Stomach (tissue), 8 donors: ENCODE measurements at regions not wholly inside any gene's neighbourhood (a gene's known extent, or its start where the extent isn't known, plus 50 kb on each side); places are given as distances from the start of the nearest gene placed in this dataset.

Experiments
- DNase-seq, 2 donors: peaks; one replicate each; pipeline versions ENCODE4 v3.0.0 to v3.0.0-alpha.2; 2013 to 2019
- H3K27ac ChIP-seq, 5 donors: fragments of 200-600 bp in 4 of 5; sonication (generic) in 4 of 5; one replicate each; pipeline ENCODE4 v1.5.1; 2013 to 2019; ENCODE audit warnings: mild to moderate bottlenecking in 1 of 5, moderate library complexity in 1 of 5
- H3K27me3 ChIP-seq, 3 donors: fragments of 200-600 bp; sonication (generic); one replicate each; pipeline ENCODE4 v1.5.1; 2017 to 2019; ENCODE audit warnings: mixed run types in 1 of 3
- H3K36me3 ChIP-seq, 4 donors: fragments of 200-600 bp; sonication (generic); 1 replicate in 3 of 4; 2 replicates in 1 of 4; pipeline ENCODE4 v1.5.1; 2016 to 2019
- H3K4me1 ChIP-seq, 4 donors: fragments of 200-600 bp; sonication (generic); one replicate each; pipeline ENCODE4 v1.5.1; 2016 to 2019
- H3K4me3 ChIP-seq, 4 donors: fragments of 200-600 bp; sonication (generic) in 3 of 4; one replicate each; pipeline ENCODE4 v1.5.1; 2016 to 2019; ENCODE audit warnings: mild to moderate bottlenecking in 1 of 4
- H3K9me3 ChIP-seq, 4 donors: fragments of 200-600 bp; sonication (generic); one replicate each; pipeline ENCODE4 v1.5.1; 2016 to 2019
- EP300 ChIP-seq: sonication (generic); formaldehyde crosslinking; IDR thresholded peaks from one replicate; pipeline ENCODE4 v1.6.1; 2017; ENCODE audit warnings: antibody characterized with exemption
- POLR2A ChIP-seq, 4 donors: fragments of 450-650 bp; IDR thresholded peaks; one replicate each; pipeline ENCODE4 v1.6.1; 2016; ENCODE audit warnings: antibody characterized with exemption in 4 of 4, control low read depth in 2 of 4, mild to moderate bottlenecking in 1 of 4, moderate library complexity in 1 of 4
- POLR2AphosphoS5 ChIP-seq, 3 donors: sonication (generic); formaldehyde crosslinking; IDR thresholded peaks; one replicate each; pipeline ENCODE4 v1.6.1; 2016; ENCODE audit warnings: antibody characterized with exemption in 3 of 3
- WGBS, 5 donors: extraction: QIAGEN DNeasy Blood & Tissue Kit in 3 of 5; methylation state at CpG; one replicate each; pipeline versions ENCODE4 v1.1.5 to v1.1.7; 2013 to 2018; 5-methylcytosine and 5-hydroxymethylcytosine counted together
- intact Hi-C: fragments of 100-400 bp; cut with DNase I; formaldehyde crosslinking; loops from one replicate; pipeline ENCODE4 v1.15.1; 2023; ENCODE audit warnings: low total_unique reads
- TF ChIP-seq, protein P1 (sequence below), 7 experiments: fragments of 450-650 bp in 4 of 7; fragments of 200-600 bp in 3 of 7; sonication (generic) in 3 of 7; IDR thresholded peaks; one replicate each; pipeline ENCODE4 v1.5.1; 2016 to 2019; ENCODE audit warnings: antibody characterized with exemption in 7 of 7, control low read depth in 2 of 7, mild to moderate bottlenecking in 1 of 7
- donor health status: healthy with polysubstance abuse.
- donor health status: Bipolar disorder and iron deficiency.
- donor health status: healthy.

GRCh38 chr10:131750973-131751826 lies 149.6 kb upstream of the PPP2R2D start:
- intact Hi-C loops, result no loop called here
- H3K4me1 ChIP-seq, result no peaks in the 10 kb centered on the region
- no peaks in the 10 kb centered on the region for H3K9me3 ChIP-seq
- 76 to 86% (median 79%) methylated on average over 14 to 17 of the region's 17 CpGs for WGBS, 5 donors
- TF ChIP-seq POLR2AphosphoS5 (IDR thresholded peaks at IDR 0.05) (no peak), EP300 (no peak), POLR2A (IDR thresholded peaks at IDR 0.05) (no peak)
- TF ChIP-seq, protein P1, sequence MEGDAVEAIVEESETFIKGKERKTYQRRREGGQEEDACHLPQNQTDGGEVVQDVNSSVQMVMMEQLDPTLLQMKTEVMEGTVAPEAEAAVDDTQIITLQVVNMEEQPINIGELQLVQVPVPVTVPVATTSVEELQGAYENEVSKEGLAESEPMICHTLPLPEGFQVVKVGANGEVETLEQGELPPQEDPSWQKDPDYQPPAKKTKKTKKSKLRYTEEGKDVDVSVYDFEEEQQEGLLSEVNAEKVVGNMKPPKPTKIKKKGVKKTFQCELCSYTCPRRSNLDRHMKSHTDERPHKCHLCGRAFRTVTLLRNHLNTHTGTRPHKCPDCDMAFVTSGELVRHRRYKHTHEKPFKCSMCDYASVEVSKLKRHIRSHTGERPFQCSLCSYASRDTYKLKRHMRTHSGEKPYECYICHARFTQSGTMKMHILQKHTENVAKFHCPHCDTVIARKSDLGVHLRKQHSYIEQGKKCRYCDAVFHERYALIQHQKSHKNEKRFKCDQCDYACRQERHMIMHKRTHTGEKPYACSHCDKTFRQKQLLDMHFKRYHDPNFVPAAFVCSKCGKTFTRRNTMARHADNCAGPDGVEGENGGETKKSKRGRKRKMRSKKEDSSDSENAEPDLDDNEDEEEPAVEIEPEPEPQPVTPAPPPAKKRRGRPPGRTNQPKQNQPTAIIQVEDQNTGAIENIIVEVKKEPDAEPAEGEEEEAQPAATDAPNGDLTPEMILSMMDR (IDR thresholded peaks at IDR 0.05), result no peak
- no peaks in the 10 kb centered on the region for H3K36me3 ChIP-seq
- H3K4me3 ChIP-seq, result no peak overlapping the region
- H3K27ac ChIP-seq, result no peak overlapping the region
- H3K27me3 ChIP-seq, result peaks cover 0 to 57% (median 9%) of the 10 kb centered on the region in 3 donors
- DNase-seq, result no peak

DNA sequence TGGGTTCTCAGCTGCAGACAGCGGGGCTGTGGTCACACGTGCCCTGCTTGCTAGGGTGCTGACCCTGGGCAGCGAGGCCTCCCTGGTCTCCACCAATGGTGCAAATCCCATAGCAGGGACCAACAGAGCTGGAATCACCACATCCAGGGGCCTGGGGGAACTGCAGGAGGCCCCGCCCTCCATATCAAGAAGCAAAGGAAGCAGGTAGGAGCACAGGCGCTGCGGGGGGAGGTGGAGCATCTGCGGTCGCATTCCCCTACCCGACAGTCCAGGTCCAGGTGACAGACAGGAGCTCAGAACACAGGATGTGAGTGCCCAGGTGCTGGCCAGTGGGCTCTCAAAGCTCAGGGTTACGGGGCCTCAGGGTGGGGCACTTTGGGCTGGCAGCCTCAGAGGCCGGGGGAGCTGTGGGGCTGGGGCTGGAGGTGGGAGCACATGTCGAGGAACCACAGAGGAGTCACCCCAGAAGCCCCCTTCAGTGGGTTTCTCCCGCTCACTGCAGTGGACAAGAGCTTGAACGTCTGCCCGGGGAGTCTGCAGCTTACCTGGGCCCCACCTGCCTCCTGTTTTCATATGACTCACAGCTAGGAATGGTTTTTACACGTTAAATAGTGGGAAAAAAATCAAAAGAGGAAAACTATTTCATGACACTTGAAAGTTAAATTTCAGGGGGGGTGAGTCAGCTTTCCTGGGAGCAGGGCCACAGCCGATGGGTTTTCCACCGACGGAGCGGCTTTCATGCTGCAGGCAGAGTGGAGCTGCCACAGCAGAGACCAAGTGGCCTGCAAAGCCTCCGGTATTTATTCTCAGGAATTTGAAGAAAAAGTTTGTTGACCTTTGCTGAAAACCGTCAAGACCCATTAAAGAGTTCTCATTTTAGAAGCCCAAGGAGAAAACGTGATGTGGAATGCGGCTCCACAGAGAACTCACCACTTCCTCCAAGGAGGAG lies 148.7 kb upstream of the PPP2R2D start:
- Histone ChIP-seq H3K27ac (no peak overlapping the region), H3K36me3 (no peaks in the 10 kb centered on the region), H3K4me3 (no peak overlapping the region), H3K9me3 (no peaks in the 10 kb centered on the region), H3K27me3 (peaks cover 0 to 51% (median 9%) of the 10 kb centered on the region in 3 donors), H3K4me1 (no peaks in the 10 kb centered on the region)
- 60 to 78% (median 65%) methylated on average over 20 to 24 of the region's 24 CpGs for WGBS, 5 donors
- no peak for TF ChIP-seq EP300
- TF ChIP-seq, protein P1 (IDR thresholded peaks at IDR 0.05), result no peak
- no peak for TF ChIP-seq POLR2AphosphoS5 (IDR thresholded peaks at IDR 0.05)
- TF ChIP-seq POLR2A (IDR thresholded peaks at IDR 0.05), result no peak
- no peak for DNase-seq
- intact Hi-C loops, result no loop called here

DNA sequence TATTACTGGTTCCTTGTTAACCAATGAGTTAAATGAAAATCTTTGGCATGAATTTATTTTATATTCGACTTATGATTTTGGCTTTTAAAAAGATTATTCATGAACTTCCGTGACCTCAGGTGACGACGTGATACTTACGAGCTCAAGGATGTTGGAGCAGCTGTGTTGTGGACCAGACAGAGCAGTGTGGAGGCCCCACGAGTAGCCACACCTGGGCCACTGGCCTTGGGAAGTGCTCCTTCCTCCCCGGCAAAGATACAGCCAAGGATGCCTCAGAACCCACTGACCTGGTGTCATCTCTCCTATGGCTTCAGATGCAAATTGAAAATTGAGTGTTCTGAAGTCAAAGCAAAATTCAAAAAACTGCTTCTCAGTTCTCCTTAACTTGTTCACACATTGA lies 147.5 kb upstream of the PPP2R2D start:
- DNase-seq, result no peak
- intact Hi-C loops, result no loop called here
- Histone ChIP-seq H3K27me3 (peaks cover 0 to 39% (median 9%) of the 10 kb centered on the region in 3 donors), H3K4me1 (no peaks in the 10 kb centered on the region), H3K4me3 (no peak overlapping the region), H3K36me3 (no peaks in the 10 kb centered on the region), H3K27ac (no peak overlapping the region), H3K9me3 (no peaks in the 10 kb centered on the region)
- WGBS, 5 donors, result 67 to 80% (median 73%) methylated on average over 7 of the region's 7 CpGs
- TF ChIP-seq POLR2AphosphoS5 (IDR thresholded peaks at IDR 0.05), result no peak

DNA sequence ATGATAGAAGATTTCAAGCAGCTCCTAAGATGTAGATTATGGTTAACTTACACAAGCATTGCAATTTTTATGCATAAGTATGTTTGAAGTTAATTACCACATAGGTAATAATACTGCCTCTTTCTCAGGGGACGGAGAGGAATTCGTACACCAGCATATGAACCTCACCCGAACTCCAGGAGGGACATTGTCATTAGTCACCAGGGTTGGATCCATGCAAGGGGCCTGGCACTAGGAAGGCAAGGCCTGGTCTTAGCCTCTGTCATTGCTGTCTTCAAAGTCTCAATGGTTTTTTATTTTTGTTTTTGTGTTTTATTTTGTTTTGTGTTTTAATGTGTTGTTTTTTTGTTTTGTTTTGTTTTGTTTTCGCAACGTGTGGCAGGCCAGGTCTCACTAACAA lies 145.6 kb upstream of the PPP2R2D start:
- Histone ChIP-seq H3K27ac (no peak overlapping the region), H3K4me1 (no peaks in the 10 kb centered on the region), H3K4me3 (no peak overlapping the region), H3K9me3 (no peaks in the 10 kb centered on the region), H3K36me3 (no peaks in the 10 kb centered on the region), H3K27me3 (peaks cover 0 to 20% (median 4%) of the 10 kb centered on the region in 3 donors)
- WGBS, 5 donors, result 82 to 86% (median 84%) methylated on average over 5 of the region's 5 CpGs
- intact Hi-C loops, result no loop called here
- TF ChIP-seq EP300, result no peak
- TF ChIP-seq POLR2A (IDR thresholded peaks at IDR 0.05), result no peak
- no peak for TF ChIP-seq POLR2AphosphoS5 (IDR thresholded peaks at IDR 0.05)
- TF ChIP-seq, protein P1 (IDR thresholded peaks at IDR 0.05), result no peak
- no peak for DNase-seq
